GM21825 (cell line): ENCODE measurements at regions not wholly inside any gene's neighbourhood (a gene's known extent, or its start where the extent isn't known, plus 50 kb on each side); places are given as distances from the start of the nearest gene placed in this dataset.
"Not testable (repeated sequence)": the region's sequence is repeated elsewhere in the genome, so short reads cannot be mapped to it uniquely, and the experiment has no call there.

Experiments
- ATAC-seq: cut with Tn5 transposase; IDR thresholded peaks from one replicate; pipeline ENCODE4 v1.9.1; 2021; ENCODE audit warnings: mild to moderate bottlenecking, moderate library complexity; ENCODE audit not compliant: unreplicated experiment

DNA sequence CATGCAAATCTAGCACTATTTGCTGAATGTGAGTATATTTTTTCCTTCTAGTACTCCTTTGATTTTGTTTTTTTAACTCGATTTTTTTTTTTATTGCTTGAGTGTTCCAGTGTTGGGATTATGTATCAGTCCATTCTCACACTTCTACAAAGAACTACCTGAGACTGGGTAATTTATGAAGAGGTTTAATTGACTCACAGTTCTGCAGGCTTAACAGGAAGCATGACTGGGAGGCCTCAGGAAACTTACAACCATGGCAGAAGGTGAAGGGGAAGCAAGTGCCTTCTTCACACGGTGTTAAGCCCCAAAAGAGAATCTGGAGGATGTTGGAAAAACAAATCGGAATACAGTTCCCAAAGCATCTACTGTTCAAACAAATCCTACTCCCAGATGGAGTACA, 69.1 kb downstream of the ZNF518B start:
- not testable (repeated sequence) for ATAC-seq

DNA sequence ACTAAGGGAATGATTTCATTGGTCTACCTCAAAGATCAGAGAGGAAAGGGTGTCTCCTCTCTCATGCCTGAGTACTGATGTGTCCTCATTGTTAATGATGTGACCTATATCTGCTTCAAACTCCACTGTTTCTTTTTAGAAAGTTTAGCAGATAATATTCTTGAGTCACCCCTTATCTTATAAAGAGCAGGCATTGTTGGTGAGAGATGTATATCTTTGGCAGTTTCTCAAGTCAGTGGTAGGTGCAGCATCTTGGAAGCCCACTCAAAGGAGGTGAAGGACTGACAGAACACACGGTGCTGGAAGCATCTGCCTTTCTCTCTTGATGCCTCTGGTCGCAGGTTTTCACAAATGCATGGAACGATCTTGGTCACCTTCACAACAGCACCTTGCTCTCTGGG, 71.2 kb downstream of the ZNF518B start:
- ATAC-seq: no peak

DNA sequence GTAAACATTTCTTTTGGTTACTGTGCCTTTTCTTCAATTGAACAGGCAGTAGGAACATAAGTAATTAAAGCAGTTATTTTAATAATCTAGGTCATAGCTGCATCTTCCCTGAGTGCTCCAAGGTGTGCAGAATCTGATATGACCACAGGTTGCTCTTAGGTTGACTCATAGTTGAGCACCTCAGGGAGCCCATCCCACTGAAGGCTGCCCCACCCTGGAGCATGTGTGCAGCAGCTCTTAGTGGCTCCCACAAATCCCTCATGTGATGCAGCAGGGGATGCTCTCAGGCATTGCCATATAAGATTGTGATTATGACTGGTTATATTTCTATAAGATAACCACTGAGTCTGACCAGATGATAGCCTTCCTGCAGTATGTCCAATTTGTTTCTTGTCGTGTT, 72.3 kb downstream of the ZNF518B start:
- ATAC-seq: no peak

DNA sequence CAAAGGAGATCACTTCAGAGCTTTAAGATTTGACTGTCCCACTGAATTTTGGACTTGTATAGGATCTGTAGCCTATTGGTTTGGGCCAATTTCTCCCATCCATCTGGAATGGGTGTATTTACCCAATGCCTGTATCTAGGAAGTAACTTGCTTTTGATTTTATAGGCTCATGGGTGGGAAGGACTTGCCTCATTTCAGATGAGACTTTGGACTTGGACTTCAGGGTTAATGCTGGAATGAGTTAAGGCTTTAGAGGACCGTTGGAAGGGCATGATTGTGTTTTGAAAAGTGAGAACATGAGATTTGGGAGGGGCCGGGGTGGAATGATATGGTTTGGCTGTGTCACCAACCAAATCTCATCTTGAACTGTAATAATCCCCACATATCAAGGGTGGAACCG, 73.8 kb downstream of the ZNF518B start:
- ATAC-seq: no peak

GRCh38 chr4:10382171-10382570, 75.1 kb downstream of the ZNF518B start:
- ATAC-seq: not testable (repeated sequence)

GRCh38 chr4:10381146-10381545, 76.1 kb downstream of the ZNF518B start:
- no peak for ATAC-seq

- ATAC-seq: no peak
Observed at GRCh38 chr4:10380735-10381134, 76.5 kb downstream of the ZNF518B start.

GRCh38 chr4:10371869-10372471, 85.3 kb downstream of the ZNF518B start:
- no peak for ATAC-seq

GRCh38 chr4:10371121-10371520, 86.1 kb downstream of the ZNF518B start:
- ATAC-seq: no peak

GRCh38 chr4:10369517-10369916, 87.7 kb downstream of the ZNF518B start:
- ATAC-seq: no peak

GRCh38 chr4:10366628-10367027, 90.6 kb downstream of the ZNF518B start:
- ATAC-seq: no peak

DNA sequence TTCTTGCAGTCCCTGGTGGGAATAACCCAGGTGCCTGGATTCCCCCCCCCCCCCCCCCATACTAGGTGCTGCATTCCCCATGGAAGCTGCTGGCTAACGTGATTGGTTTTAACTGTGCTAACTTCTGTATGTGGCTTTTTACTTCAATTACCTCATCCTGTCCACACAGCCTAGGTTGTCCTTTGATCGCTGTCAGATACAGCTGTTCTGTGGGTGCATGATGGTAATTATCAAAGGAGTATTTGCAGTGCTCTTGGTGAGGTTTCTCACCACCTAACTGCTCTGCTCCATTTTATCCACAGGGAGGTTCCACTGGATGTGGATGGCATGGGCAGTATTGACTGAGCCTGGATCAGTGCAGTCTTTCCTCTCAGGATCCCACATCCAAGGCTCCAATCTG, 93.0 kb downstream of the ZNF518B start:
- ATAC-seq: no peak

GRCh38 chr4:10354746-10355145, 102.5 kb downstream of the ZNF518B start:
- ATAC-seq: no peak

- no peak for ATAC-seq
Observed at GRCh38 chr4:10354225-10354624, 103.0 kb downstream of the ZNF518B start.

DNA sequence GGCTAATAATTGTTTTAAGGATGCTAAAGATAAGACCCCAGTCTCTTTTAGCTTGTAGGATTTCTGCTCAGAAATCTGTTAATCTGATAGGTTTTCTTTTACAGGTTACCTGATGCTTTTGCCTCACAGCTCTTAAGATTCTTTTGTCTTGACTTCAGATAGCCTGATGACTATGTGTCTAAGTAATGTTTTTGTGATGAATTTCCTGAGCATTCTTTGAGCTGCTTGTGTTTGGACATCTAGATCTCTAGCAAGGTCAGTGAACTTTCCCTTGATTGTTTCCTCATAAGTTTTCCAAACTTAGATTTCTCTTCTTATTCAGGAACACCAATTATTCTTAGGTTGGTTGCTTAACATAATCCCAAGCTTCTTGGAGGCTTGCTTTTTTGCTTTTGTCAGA, 104.1 kb downstream of the ZNF518B start:
- no peak for ATAC-seq

DNA sequence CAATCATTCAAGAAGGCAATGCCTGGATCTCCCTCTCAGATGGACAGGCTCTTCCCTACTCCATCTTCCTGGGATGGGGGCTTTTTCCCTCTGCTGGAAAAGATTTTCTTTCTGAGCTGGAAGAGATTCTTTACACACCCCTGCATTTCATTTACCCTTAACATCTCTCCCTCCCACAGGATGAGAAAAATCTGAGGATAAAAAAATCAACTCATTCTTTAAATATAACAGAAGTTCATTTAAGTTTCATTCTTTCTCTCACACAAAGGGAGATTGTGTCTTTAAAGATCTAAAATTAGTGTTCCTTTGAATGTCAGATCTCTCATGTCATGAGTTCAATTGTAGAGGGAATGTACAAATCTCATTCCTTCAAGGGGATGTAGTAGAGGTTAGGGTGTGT, 109.0 kb downstream of the ZNF518B start:
- no peak for ATAC-seq

GRCh38 chr4:10347815-10348214, 109.4 kb downstream of the ZNF518B start:
- ATAC-seq: no peak

DNA sequence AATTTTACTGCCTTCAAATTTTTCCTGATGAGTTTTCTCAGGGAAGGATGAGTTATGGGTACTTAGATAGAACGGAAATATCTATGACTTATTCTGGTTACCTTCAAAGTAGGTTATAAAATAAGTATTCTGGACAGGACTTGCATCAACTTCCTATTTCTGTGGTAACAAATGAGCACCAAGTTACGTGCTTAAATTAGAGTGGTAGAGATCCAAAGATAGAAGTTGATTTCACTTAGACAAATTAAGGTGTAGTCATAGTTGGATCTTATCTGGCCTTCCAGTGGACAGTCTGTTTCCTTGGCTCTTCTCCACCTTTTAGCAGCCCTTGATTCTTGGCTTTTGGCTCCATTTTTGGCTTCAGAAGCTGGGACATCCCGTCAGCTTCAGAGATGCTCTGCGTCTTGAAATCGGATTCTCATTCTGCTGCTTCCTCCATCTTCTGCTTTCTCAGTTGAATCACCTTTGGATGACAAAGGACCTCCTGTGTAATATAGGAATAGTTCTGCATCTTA, 109.9 kb downstream of the ZNF518B start:
- ATAC-seq: no peak

GRCh38 chr4:10346023-10346422, 111.2 kb downstream of the ZNF518B start:
- no peak for ATAC-seq

GRCh38 chr4:10345381-10345784, 111.8 kb downstream of the ZNF518B start:
- ATAC-seq: no peak

- no peak for ATAC-seq
Observed at GRCh38 chr4:10344824-10345223, 112.4 kb downstream of the ZNF518B start.

- no peak for ATAC-seq
Observed at GRCh38 chr4:10343656-10344055, 113.6 kb downstream of the ZNF518B start.

DNA sequence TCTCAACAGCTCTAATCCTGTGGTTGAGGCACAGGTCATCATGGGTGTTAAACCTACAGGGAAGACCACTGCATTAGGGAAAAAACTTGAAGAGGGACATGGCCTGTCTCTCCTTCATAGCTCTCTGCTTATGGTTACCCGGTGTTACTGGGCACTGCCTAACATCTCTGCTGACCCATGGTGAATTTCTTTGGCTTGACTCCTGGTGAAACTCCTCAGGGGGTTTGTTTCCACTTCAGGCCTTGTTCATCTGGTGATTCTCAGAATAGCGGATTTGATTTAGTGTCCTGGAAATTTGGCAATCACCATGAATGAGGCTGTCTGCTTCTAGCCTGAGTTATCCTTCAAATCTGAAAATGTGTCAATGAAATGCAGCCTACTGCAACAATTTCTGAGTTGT, 114.4 kb downstream of the ZNF518B start:
- no peak for ATAC-seq
